ENCODE measurements at regions not wholly inside any gene's neighbourhood (a gene's known extent, or its start where the extent isn't known, plus 50 kb on each side); places are given as distances from the start of the nearest gene placed in this dataset.
"Not testable (repeated sequence)": the region's sequence is repeated elsewhere in the genome, so short reads cannot be mapped to it uniquely, and the experiment has no call there.

GRCh38 chr6:74504941-74505340 lies 700.9 kb downstream of the COL12A1 start:
- H3K27ac ChIP-seq (ENCODE audit: low read length): no peak overlapping the region
- H3K9me3 ChIP-seq (ENCODE audit: insufficient read depth, low read length, severe bottlenecking): peaks cover 19% of the 10 kb centered on the region
- no peaks in the 10 kb centered on the region for H3K36me3 ChIP-seq (ENCODE audit: insufficient read depth, low read length)
- no peaks in the 10 kb centered on the region for H3K4me1 ChIP-seq (ENCODE audit: insufficient read depth, low read length)
- DNase-seq (no peak), ATAC-seq (ENCODE audit: insufficient read depth, low read depth) (no peak)
- H3K79me2 ChIP-seq (ENCODE audit: insufficient read depth, low read length): no peaks in the 10 kb centered on the region
- H3K9ac ChIP-seq (ENCODE audit: low read depth, low read length): no peak overlapping the region
- no peak overlapping the region for H3K4me2 ChIP-seq (ENCODE audit: insufficient read depth, low read length)
- no peak overlapping the region for H3K4me3 ChIP-seq (ENCODE audit: low read depth in 1 of 2, low read length in 2 of 2)
- TF ChIP-seq CTCF (IDR thresholded peaks at IDR 0.05; ENCODE audit: borderline replicate concordance, extremely low read depth, low read length, poor library complexity, severe bottlenecking) (no peak), EZH2 (IDR thresholded peaks at IDR 0.05; ENCODE audit: borderline replicate concordance, low read depth, low read length, severe bottlenecking) (no peak)
- H4K20me1 ChIP-seq (ENCODE audit: insufficient read depth, low read length): no peaks in the 10 kb centered on the region
- no peak overlapping the region for H2AFZ ChIP-seq (ENCODE audit: low read depth, low read length)
- no peaks in the 10 kb centered on the region for H3K27me3 ChIP-seq (ENCODE audit: insufficient read depth, low read length, poor library complexity)

GRCh38 chr6:74492587-74492986 lies 713.3 kb downstream of the COL12A1 start:
- no peak overlapping the region for H3K4me3 ChIP-seq (ENCODE audit: low read depth in 1 of 2, low read length in 2 of 2)
- H3K9me3 ChIP-seq (ENCODE audit: insufficient read depth, low read length, severe bottlenecking): no peaks in the 10 kb centered on the region
- no peak overlapping the region for H2AFZ ChIP-seq (ENCODE audit: low read depth, low read length)
- H3K4me2 ChIP-seq (ENCODE audit: insufficient read depth, low read length): no peak overlapping the region
- H4K20me1 ChIP-seq (ENCODE audit: insufficient read depth, low read length): no peaks in the 10 kb centered on the region
- H3K36me3 ChIP-seq (ENCODE audit: insufficient read depth, low read length): no peaks in the 10 kb centered on the region
- ATAC-seq (ENCODE audit: insufficient read depth, low read depth): no peak
- DNase-seq: no peak
- TF ChIP-seq CTCF (IDR thresholded peaks at IDR 0.05; ENCODE audit: borderline replicate concordance, extremely low read depth, low read length, poor library complexity, severe bottlenecking) (no peak), EZH2 (IDR thresholded peaks at IDR 0.05; ENCODE audit: borderline replicate concordance, low read depth, low read length, severe bottlenecking) (no peak)
- H3K79me2 ChIP-seq (ENCODE audit: insufficient read depth, low read length): no peaks in the 10 kb centered on the region
- no peak overlapping the region for H3K9ac ChIP-seq (ENCODE audit: low read depth, low read length)
- no peak overlapping the region for H3K27ac ChIP-seq (ENCODE audit: low read length)
- H3K27me3 ChIP-seq (ENCODE audit: insufficient read depth, low read length, poor library complexity): no peaks in the 10 kb centered on the region
- H3K4me1 ChIP-seq (ENCODE audit: insufficient read depth, low read length): no peaks in the 10 kb centered on the region

GRCh38 chr6:74491844-74492374 lies 713.9 kb downstream of the COL12A1 start:
- no peak overlapping the region for H3K9ac ChIP-seq (ENCODE audit: low read depth, low read length)
- no peak overlapping the region for H3K27ac ChIP-seq (ENCODE audit: low read length)
- H3K9me3 ChIP-seq (ENCODE audit: insufficient read depth, low read length, severe bottlenecking): no peaks in the 10 kb centered on the region
- no peaks in the 10 kb centered on the region for H3K36me3 ChIP-seq (ENCODE audit: insufficient read depth, low read length)
- no peak overlapping the region for H3K4me2 ChIP-seq (ENCODE audit: insufficient read depth, low read length)
- no peak for DNase-seq
- H3K27me3 ChIP-seq (ENCODE audit: insufficient read depth, low read length, poor library complexity): no peaks in the 10 kb centered on the region
- no peaks in the 10 kb centered on the region for H4K20me1 ChIP-seq (ENCODE audit: insufficient read depth, low read length)
- H2AFZ ChIP-seq (ENCODE audit: low read depth, low read length): no peak overlapping the region
- no peak overlapping the region for H3K4me3 ChIP-seq (ENCODE audit: low read depth in 1 of 2, low read length in 2 of 2)
- TF ChIP-seq EZH2 (IDR thresholded peaks at IDR 0.05; ENCODE audit: borderline replicate concordance, low read depth, low read length, severe bottlenecking): no peak
- no peak for TF ChIP-seq CTCF (IDR thresholded peaks at IDR 0.05; ENCODE audit: borderline replicate concordance, extremely low read depth, low read length, poor library complexity, severe bottlenecking)
- no peaks in the 10 kb centered on the region for H3K79me2 ChIP-seq (ENCODE audit: insufficient read depth, low read length)
- H3K4me1 ChIP-seq (ENCODE audit: insufficient read depth, low read length): no peaks in the 10 kb centered on the region
- no peak for ATAC-seq (ENCODE audit: insufficient read depth, low read depth)

- H4K20me1 ChIP-seq (ENCODE audit: insufficient read depth, low read length); H3K27ac ChIP-seq (ENCODE audit: low read length); H3K4me2 ChIP-seq (ENCODE audit: insufficient read depth, low read length); H3K27me3 ChIP-seq (ENCODE audit: insufficient read depth, low read length, poor library complexity); H3K9ac ChIP-seq (ENCODE audit: low read depth, low read length); DNase-seq; H3K4me3 ChIP-seq (ENCODE audit: low read depth in 1 of 2, low read length in 2 of 2); H2AFZ ChIP-seq (ENCODE audit: low read depth, low read length); ATAC-seq (ENCODE audit: insufficient read depth, low read depth); H3K79me2 ChIP-seq (ENCODE audit: insufficient read depth, low read length); H3K9me3 ChIP-seq (ENCODE audit: insufficient read depth, low read length, severe bottlenecking); H3K4me1 ChIP-seq (ENCODE audit: insufficient read depth, low read length); H3K36me3 ChIP-seq (ENCODE audit: insufficient read depth, low read length): not testable (repeated sequence)
Observed at GRCh38 chr6:74488726-74489125, 717.1 kb downstream of the COL12A1 start.
